PC-3 (cell line): ENCODE measurements at regions not wholly inside any gene's neighbourhood (a gene's known extent, or its start where the extent isn't known, plus 50 kb on each side); places are given as distances from the start of the nearest gene placed in this dataset.

Source experiments
- ATAC-seq: fragments of 200-7000 bp; cut with Tn5 transposase; 2 replicates; pipeline ENCODE4 v1.9.1; 2020; ENCODE audit warnings: mild to moderate bottlenecking, moderate library complexity
- BruUV-seq: library from RNA; stranded (reverse); fragments of 400-500 nt; replicated peaks from 2 replicates; lab custom pipeline; 2021; lab: Mats Ljungman, UMichigan
- CTCF ChIA-PET: fragments of 300-600 bp; sonication (Branson Sonifier 250); formaldehyde crosslinking; loops from one replicate; lab custom pipeline; 2022; ENCODE audit warnings: antibody characterized with exemption; lab: Charles Lee
- POLR2A ChIA-PET: fragments of 300-600 bp; sonication (Branson Sonifier 250); formaldehyde crosslinking; loops from one replicate; lab custom pipeline; 2022; ENCODE audit warnings: antibody characterized with exemption; ENCODE audit not compliant: unreplicated experiment; lab: Charles Lee
- DNase-seq: peaks from one replicate; pipeline ENCODE4 v3.0.0-alpha.2; 2015
- H2AFZ ChIP-seq: fragments of 300-600 bp; sonication (generic); 2 replicates; pipeline ENCODE4 v1.6.0; 2016; ENCODE audit warnings: antibody characterized with exemption, low read length
- H3F3A ChIP-seq: fragments of 300-600 bp; sonication (generic); one replicate; pipeline ENCODE4 v1.6.0; 2017; ENCODE audit warnings: antibody characterized with exemption, low read length, control low read depth, mild to moderate bottlenecking; ENCODE audit not compliant: unreplicated experiment
- H3K27ac ChIP-seq: fragments of 300-600 bp; sonication (generic); 2 replicates; pipeline ENCODE4 v1.5.1; 2016; ENCODE audit warnings: mild to moderate bottlenecking, low read length
- H3K27me3 ChIP-seq: fragments of 300-600 bp; sonication (generic); 2 replicates; pipeline ENCODE4 v1.6.1; 2016; ENCODE audit warnings: low read length, mixed read lengths
- H3K36me3 ChIP-seq: fragments of 300-600 bp; sonication (generic); 2 replicates; pipeline ENCODE4 v1.6.1; 2016; ENCODE audit warnings: low read depth, mixed run types, low read length, mixed read lengths
- H3K4me1 ChIP-seq: fragments of 300-600 bp; sonication (generic); 2 replicates; pipeline ENCODE4 v1.5.1; 2016; ENCODE audit warnings: low read length; ENCODE audit not compliant: insufficient read depth
- H3K4me2 ChIP-seq: fragments of 300-600 bp; sonication (generic); 2 replicates; pipeline ENCODE4 v1.6.0; 2016; ENCODE audit warnings: low read length
- H3K4me3 ChIP-seq: fragments of 300-600 bp; sonication (generic); 2 replicates; pipeline ENCODE4 v1.5.1; 2016; ENCODE audit warnings: mild to moderate bottlenecking, low read length, mixed read lengths
- H3K79me2 ChIP-seq: fragments of 300-600 bp; sonication (generic); 2 replicates; pipeline ENCODE4 v1.6.1; 2017; ENCODE audit warnings: low read length, mixed read lengths
- H3K9ac ChIP-seq: fragments of 300-600 bp; sonication (generic); 2 replicates; pipeline ENCODE4 v1.6.0; 2016; ENCODE audit warnings: mild to moderate bottlenecking, low read length
- H3K9me2 ChIP-seq: fragments of 300-600 bp; sonication (generic); replicated peaks from 2 replicates; pipeline ENCODE4 v1.6.1; 2016; ENCODE audit warnings: mixed run types, low read length, mixed read lengths
- H3K9me3 ChIP-seq: fragments of 300-600 bp; sonication (generic); 2 replicates; pipeline ENCODE4 v1.6.1; 2016; ENCODE audit warnings: low read length, mixed read lengths
- H4K20me1 ChIP-seq: fragments of 300-600 bp; sonication (generic); 2 replicates; pipeline ENCODE4 v1.6.1; 2016; ENCODE audit warnings: low read length, mixed read lengths
- EZH2 ChIP-seq: fragments of 300-600 bp; sonication (generic); IDR thresholded peaks from one replicate; pipeline ENCODE4 v1.6.1; 2017; ENCODE audit warnings: antibody characterized with exemption, mild to moderate bottlenecking, low read length; ENCODE audit not compliant: unreplicated experiment
- EZH2phosphoT487 ChIP-seq: fragments of 300-600 bp; sonication (generic); IDR thresholded peaks from 2 replicates; pipeline ENCODE4 v1.6.1; 2018; ENCODE audit warnings: mild to moderate bottlenecking, antibody characterized with exemption, low read length, borderline replicate concordance
- intact Hi-C: fragments of 100-400 bp; cut with micrococcal nuclease; formaldehyde crosslinking; loops from 2 replicates; pipeline ENCODE4 v1.9.0; 2023
- TF ChIP-seq, protein P1 (sequence below): fragments of 300-600 bp; sonication (generic); conservative IDR thresholded peaks from 2 replicates; pipeline ENCODE4 v1.5.1; 2017; ENCODE audit warnings: antibody characterized with exemption, low read depth, mild to moderate bottlenecking, low read length

GRCh38 chr16:63744077-63744874 lies 1377.6 kb downstream of the CDH11 start:
- intact Hi-C loops: no loop called here
- TF ChIP-seq EZH2: no peak
- no peak for TF ChIP-seq EZH2phosphoT487
- TF ChIP-seq, protein P1, sequence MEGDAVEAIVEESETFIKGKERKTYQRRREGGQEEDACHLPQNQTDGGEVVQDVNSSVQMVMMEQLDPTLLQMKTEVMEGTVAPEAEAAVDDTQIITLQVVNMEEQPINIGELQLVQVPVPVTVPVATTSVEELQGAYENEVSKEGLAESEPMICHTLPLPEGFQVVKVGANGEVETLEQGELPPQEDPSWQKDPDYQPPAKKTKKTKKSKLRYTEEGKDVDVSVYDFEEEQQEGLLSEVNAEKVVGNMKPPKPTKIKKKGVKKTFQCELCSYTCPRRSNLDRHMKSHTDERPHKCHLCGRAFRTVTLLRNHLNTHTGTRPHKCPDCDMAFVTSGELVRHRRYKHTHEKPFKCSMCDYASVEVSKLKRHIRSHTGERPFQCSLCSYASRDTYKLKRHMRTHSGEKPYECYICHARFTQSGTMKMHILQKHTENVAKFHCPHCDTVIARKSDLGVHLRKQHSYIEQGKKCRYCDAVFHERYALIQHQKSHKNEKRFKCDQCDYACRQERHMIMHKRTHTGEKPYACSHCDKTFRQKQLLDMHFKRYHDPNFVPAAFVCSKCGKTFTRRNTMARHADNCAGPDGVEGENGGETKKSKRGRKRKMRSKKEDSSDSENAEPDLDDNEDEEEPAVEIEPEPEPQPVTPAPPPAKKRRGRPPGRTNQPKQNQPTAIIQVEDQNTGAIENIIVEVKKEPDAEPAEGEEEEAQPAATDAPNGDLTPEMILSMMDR: no peak
- no peak overlapping the region for H3K9ac ChIP-seq
- ChIA-PET POLR2A (no interaction called here), CTCF (no interaction called here)
- no peak for ATAC-seq
- no TSS peak for BruUV-seq
- H2AFZ ChIP-seq: no peak overlapping the region
- no peaks in the 10 kb centered on the region for H3K9me2 ChIP-seq
- H3K4me3 ChIP-seq: no peak overlapping the region
- H3K27ac ChIP-seq: no peak overlapping the region
- H3K4me1 ChIP-seq: no peaks in the 10 kb centered on the region
- no peaks in the 10 kb centered on the region for H3K9me3 ChIP-seq
- no peaks in the 10 kb centered on the region for H3K36me3 ChIP-seq
- no peaks in the 10 kb centered on the region for H4K20me1 ChIP-seq
- no peak overlapping the region for H3K4me2 ChIP-seq
- H3K79me2 ChIP-seq: no peaks in the 10 kb centered on the region
- H3K27me3 ChIP-seq: no peaks in the 10 kb centered on the region
- H3F3A ChIP-seq: no peaks in the 10 kb centered on the region
- DNase-seq: no peak

GRCh38 chr16:63742150-63742549 lies 1379.7 kb downstream of the CDH11 start:
- CTCF ChIA-PET: interaction anchor here (0.6 kb wide), 1 partner anchor 25 kb away, joined by 5 read pairs; no protein-coding TSS in a partner anchor
- no peaks in the 10 kb centered on the region for H3K9me3 ChIP-seq
- POLR2A ChIA-PET: no interaction called here
- TF ChIP-seq EZH2 (no peak), EZH2phosphoT487 (no peak)
- TF ChIP-seq, protein P1: no peak
- H3K79me2 ChIP-seq: no peaks in the 10 kb centered on the region
- no peak overlapping the region for H3K4me3 ChIP-seq
- ATAC-seq (no peak), DNase-seq (no peak)
- no peak overlapping the region for H3K9ac ChIP-seq
- H3F3A ChIP-seq: no peaks in the 10 kb centered on the region
- no peaks in the 10 kb centered on the region for H3K4me1 ChIP-seq
- no peaks in the 10 kb centered on the region for H4K20me1 ChIP-seq
- H3K9me2 ChIP-seq: no peaks in the 10 kb centered on the region
- H2AFZ ChIP-seq: no peak overlapping the region
- no peaks in the 10 kb centered on the region for H3K36me3 ChIP-seq
- H3K27ac ChIP-seq: no peak overlapping the region
- no TSS peak for BruUV-seq
- intact Hi-C loops: no loop called here
- H3K4me2 ChIP-seq: no peak overlapping the region
- no peaks in the 10 kb centered on the region for H3K27me3 ChIP-seq

GRCh38 chr16:63737633-63738032 lies 1384.2 kb downstream of the CDH11 start:
- Histone ChIP-seq H3K4me3 (no peak overlapping the region), H3F3A (no peaks in the 10 kb centered on the region), H3K9ac (no peak overlapping the region), H3K9me2 (no peaks in the 10 kb centered on the region), H4K20me1 (no peaks in the 10 kb centered on the region), H3K36me3 (no peaks in the 10 kb centered on the region), H3K9me3 (no peaks in the 10 kb centered on the region), H3K4me1 (no peaks in the 10 kb centered on the region), H3K4me2 (no peak overlapping the region), H3K27me3 (no peaks in the 10 kb centered on the region), H3K79me2 (no peaks in the 10 kb centered on the region), H3K27ac (no peak overlapping the region), H2AFZ (no peak overlapping the region)
- intact Hi-C loops: no loop called here
- TF ChIP-seq EZH2phosphoT487: no peak
- TF ChIP-seq, protein P1: no peak
- no peak for TF ChIP-seq EZH2
- ChIA-PET POLR2A (no interaction called here), CTCF (no interaction called here)
- BruUV-seq: no TSS peak
- ATAC-seq: no peak
- DNase-seq: no peak
